Muscle layer of colon (tissue), 2 donors: ENCODE measurements at regions not wholly inside any gene's neighbourhood (a gene's known extent, or its start where the extent isn't known, plus 50 kb on each side); places are given as distances from the start of the nearest gene placed in this dataset.

Experiments
- H3K27ac ChIP-seq: one replicate; pipeline ENCODE4 v1.7.0; 2013; ENCODE audit warnings: low read depth, mild to moderate bottlenecking, low read length, moderate library complexity
- H3K27me3 ChIP-seq, 2 donors: one replicate each; pipeline ENCODE4 v1.7.0; 2013; ENCODE audit warnings: low read length in 2 of 2, mild to moderate bottlenecking in 2 of 2; ENCODE audit not compliant: insufficient read depth in 2 of 2, control insufficient read depth in 1 of 2
- H3K36me3 ChIP-seq: one replicate; pipeline ENCODE4 v1.7.0; 2013; ENCODE audit warnings: mild to moderate bottlenecking, low read length; ENCODE audit not compliant: insufficient read depth
- H3K4me1 ChIP-seq: one replicate; pipeline ENCODE4 v1.7.0; 2013; ENCODE audit warnings: mild to moderate bottlenecking, low read length; ENCODE audit not compliant: insufficient read depth
- H3K4me3 ChIP-seq, 2 donors: one replicate each; pipeline ENCODE4 v1.7.0; 2013; ENCODE audit warnings: low read length in 2 of 2, low read depth in 1 of 2, mild to moderate bottlenecking in 1 of 2, moderate library complexity in 1 of 2
- H3K9ac ChIP-seq: one replicate; pipeline ENCODE4 v1.7.0; 2013; ENCODE audit warnings: low read length
- H3K9me3 ChIP-seq: one replicate; pipeline ENCODE4 v1.7.0; 2013; ENCODE audit warnings: mild to moderate bottlenecking, low read length
- donor health status: abdominal sarcoma.
- donor health status: Adenocarcinoma of cecum.

DNA sequence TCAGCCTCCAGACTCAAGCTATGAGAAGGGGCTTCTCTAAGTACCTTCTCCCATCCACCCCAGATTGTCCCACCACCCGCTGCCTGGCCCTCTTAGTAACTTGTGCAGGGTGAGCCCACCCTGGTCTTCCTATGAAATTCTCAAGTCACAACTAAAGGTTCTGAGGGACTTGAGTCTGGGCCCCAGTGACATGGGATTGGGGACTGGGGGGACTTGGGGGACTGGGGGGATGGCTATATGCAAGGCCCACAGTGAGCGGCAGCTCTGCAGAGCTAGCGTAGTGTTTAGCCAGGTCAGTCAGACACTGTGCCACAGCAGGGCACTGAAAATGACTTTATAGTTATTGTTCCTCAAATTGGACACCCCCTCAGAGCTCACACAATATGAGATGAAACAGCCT, 622.3 kb upstream of the CADM1 start:
- Histone ChIP-seq H3K36me3 (no peaks in the 10 kb centered on the region), H3K4me1 (no peaks in the 10 kb centered on the region), H3K27me3 (no peaks in the 10 kb centered on the region), H3K9ac (no peak overlapping the region), H3K27ac (no peak overlapping the region), H3K9me3 (no peaks in the 10 kb centered on the region), H3K4me3 (no peak overlapping the region)

GRCh38 chr11:116124922-116125714, 620.9 kb upstream of the CADM1 start:
- Histone ChIP-seq H3K27ac (no peak overlapping the region), H3K4me1 (no peaks in the 10 kb centered on the region), H3K9me3 (no peaks in the 10 kb centered on the region), H3K36me3 (no peaks in the 10 kb centered on the region), H3K4me3 (no peak overlapping the region), H3K27me3 (no peaks in the 10 kb centered on the region), H3K9ac (no peak overlapping the region)

DNA sequence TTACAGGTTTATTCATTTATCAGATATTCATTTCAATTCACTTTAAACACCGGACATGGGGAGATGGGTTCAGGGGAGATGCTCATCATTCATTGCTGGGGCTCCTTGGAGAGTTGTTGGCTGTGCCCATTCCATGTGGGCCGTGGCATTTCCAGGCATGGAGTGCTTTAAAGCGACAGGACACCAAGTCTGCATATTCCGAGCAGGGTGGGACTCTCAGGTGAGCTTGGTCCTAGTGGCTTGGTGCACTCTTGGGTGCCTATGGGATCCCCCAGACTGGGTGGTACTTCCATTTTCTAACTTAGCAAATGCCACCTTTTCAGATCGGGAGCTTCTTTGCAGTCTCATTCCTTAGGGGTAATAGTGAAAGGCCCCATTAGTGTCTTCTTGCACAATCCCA, 619.5 kb upstream of the CADM1 start:
- Histone ChIP-seq H3K27ac (no peak overlapping the region), H3K4me3 (no peak overlapping the region), H3K27me3 (no peaks in the 10 kb centered on the region), H3K9me3 (no peaks in the 10 kb centered on the region), H3K36me3 (no peaks in the 10 kb centered on the region), H3K9ac (no peak overlapping the region), H3K4me1 (no peaks in the 10 kb centered on the region)

DNA sequence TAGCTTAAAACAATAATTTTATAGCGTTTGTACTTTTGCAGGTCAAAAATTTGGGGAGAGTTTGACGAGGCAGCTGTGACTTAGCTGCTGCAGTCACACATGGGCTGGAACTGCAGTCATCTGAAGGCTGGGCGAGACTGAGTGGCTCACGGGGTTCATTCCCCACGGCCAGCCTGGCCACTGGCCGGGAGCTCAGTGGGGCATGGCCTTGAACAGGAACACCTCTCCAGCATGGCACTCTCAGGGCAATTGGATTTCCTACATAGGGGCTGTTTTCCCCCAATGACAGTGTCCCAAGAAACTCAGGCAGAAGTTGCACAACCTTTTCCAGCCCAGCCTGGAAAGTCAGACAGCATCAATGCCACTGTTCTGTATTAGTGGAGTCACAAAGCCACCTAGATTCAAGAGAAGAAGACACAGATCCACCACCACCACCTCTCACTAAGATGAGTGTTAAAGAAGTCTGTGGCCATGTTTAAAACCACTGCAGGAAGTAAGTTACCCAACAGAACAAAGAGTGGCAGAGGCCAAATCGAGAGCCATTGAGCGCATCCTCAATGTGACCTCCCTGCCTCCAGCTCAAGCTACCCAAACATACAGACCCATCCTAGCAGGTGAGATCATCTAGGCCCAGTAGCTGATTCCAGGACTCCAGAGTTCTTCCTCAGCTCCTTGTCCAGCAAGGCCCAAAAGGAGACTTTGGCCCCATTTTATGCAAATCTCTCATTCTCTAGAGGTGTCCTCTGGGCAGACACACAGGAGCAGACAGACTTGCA, 618.7 kb upstream of the CADM1 start:
- Histone ChIP-seq H3K9ac (no peak overlapping the region), H3K9me3 (no peaks in the 10 kb centered on the region), H3K27me3 (no peaks in the 10 kb centered on the region), H3K4me1 (no peaks in the 10 kb centered on the region), H3K27ac (no peak overlapping the region), H3K4me3 (no peak overlapping the region), H3K36me3 (no peaks in the 10 kb centered on the region)

- Histone ChIP-seq H3K36me3 (no peaks in the 10 kb centered on the region), H3K27me3 (no peaks in the 10 kb centered on the region), H3K4me1 (no peaks in the 10 kb centered on the region), H3K9ac (no peak overlapping the region), H3K9me3 (no peaks in the 10 kb centered on the region), H3K4me3 (no peak overlapping the region), H3K27ac (no peak overlapping the region)
Measured at GRCh38 chr11:116119158-116119557, 614.9 kb upstream of the CADM1 start.

DNA sequence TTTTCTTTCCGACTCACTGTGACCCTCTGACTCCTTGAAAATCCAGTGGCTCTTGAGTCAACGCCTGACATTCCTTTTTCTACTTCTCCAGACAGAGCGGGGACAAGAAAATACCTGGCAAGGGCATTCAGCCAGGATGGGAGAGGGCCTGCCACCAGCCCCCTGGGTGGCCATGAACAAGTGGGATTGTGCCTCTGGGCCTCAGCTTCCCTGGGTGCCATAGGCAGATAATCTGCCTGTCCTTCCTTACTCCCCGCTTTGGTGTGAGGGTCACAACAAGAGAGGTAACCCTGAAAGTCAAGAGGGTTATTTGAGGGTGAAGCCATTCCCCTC, 613.9 kb upstream of the CADM1 start:
- H3K27me3 ChIP-seq: no peaks in the 10 kb centered on the region
- peaks cover 5% of the 10 kb centered on the region for H3K9me3 ChIP-seq
- no peak overlapping the region for H3K4me3 ChIP-seq
- H3K9ac ChIP-seq: no peak overlapping the region
- no peak overlapping the region for H3K27ac ChIP-seq
- H3K4me1 ChIP-seq: no peaks in the 10 kb centered on the region
- no peaks in the 10 kb centered on the region for H3K36me3 ChIP-seq

DNA sequence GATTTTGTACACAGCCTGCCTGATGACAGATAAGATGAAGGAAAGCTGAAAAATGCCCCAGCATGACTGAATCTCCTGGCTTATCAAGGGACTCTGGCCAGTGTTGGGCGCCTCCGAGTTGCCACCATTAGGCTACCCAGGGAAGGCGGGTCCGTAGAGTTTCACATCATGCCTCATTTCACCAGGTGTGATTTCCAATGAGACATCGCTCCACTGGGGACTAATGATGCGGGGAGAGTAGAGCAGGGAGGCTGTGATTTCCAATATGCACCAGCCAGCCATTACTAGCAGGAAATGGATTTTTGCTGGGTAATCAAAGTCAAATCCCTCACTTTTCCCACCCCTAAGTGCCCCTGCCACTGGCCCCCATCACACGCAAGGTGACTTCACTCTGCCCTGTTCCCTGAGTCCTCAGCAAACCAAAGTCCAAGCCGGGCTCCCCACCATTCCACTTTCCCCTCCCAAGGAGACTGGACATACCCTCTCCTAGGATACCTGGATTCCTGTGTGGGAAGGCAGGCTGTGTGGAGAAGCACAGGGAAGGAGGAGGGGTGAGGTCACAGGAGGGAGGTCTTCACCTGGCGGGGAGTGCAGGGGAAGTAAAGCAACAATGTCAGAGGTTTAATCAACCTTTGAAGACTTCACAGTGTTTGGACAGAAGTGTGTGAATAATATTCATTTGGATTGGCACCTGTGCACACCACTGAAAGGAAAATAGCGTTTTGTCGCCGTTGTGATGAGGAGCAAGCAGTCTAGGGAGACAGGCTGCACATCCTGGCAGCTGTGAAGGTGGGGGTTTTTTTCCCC, 613.3 kb upstream of the CADM1 start:
- Histone ChIP-seq H3K9me3 (peaks cover 5% of the 10 kb centered on the region), H3K27me3 (no peaks in the 10 kb centered on the region), H3K36me3 (no peaks in the 10 kb centered on the region)

DNA sequence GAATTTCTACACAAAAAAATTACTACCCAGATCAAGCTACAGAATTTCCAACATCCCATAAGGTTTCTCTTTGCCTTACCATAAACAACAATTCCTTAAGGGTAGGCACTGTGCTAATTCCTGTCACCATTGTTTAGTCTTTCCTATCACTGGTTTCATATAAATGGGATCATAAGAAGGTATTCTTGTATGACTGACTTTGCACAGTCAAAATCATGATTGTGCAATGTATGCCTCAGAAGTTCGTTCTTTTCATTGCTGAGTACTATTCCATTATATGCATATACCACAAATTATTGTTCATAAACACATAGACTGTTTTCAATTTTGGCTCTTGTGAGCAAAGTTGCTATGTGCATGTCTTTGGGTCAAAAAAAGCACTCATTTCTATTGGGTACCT, 611.6 kb upstream of the CADM1 start:
- H3K9ac ChIP-seq: no peak overlapping the region
- H3K9me3 ChIP-seq: peaks cover 5% of the 10 kb centered on the region
- H3K4me3 ChIP-seq: no peak overlapping the region
- no peak overlapping the region for H3K27ac ChIP-seq
- no peaks in the 10 kb centered on the region for H3K36me3 ChIP-seq
- H3K4me1 ChIP-seq: no peaks in the 10 kb centered on the region
- no peaks in the 10 kb centered on the region for H3K27me3 ChIP-seq

More for the DNA sequence above, 613.3 kb upstream of the CADM1 start:
- Histone ChIP-seq H3K9ac (no peak overlapping the region), H3K4me3 (no peak overlapping the region), H3K27ac (no peak overlapping the region), H3K4me1 (no peaks in the 10 kb centered on the region)

GRCh38 chr11:116114198-116114651, 610.0 kb upstream of the CADM1 start:
- Histone ChIP-seq H3K36me3 (no peaks in the 10 kb centered on the region), H3K27me3 (no peaks in the 10 kb centered on the region), H3K4me1 (no peaks in the 10 kb centered on the region), H3K9me3 (peaks cover 5% of the 10 kb centered on the region), H3K9ac (no peak overlapping the region), H3K4me3 (no peak overlapping the region), H3K27ac (no peak overlapping the region)

DNA sequence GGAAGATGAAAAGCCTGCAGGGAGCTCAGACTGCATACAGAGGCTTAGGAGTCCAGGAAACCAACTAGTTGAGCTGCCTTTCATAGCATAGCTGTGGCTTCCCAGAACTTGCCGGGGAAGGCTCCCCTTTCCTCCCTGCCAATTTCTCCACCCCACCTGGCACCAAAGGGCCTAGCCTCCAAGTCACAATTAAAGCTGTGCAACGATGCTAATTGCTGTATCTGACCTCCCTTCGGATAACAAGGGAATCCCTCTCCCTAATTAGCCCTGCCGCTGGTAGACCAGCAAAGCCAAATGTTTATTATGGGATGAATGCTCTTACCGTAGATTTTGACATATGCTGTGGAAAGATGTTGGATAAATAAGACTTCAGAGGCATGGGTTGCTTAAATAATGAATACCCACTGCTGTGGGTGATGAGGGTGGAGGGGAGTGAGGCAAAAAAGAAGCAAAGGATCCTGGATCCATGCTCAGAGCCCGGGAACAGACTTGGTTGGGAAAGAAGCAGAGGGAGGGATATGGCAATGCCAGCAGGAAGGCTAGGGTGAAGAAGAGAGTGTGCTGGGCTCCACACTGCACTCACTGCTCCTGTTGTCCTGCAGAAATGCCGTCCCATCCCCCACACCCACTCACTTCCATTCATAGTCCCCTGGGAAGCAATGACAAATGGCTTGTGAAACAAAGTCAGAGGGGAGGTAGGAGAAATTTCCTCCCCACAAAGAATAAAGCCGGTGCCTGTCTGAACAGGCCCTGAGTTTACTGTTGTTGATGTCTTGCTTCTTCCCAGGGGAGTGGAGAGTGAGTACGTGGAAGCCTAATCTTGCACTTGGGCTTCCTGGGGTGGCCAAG, 608.1 kb upstream of the CADM1 start:
- Histone ChIP-seq H3K27ac (no peak overlapping the region), H3K4me1 (no peaks in the 10 kb centered on the region), H3K9ac (no peak overlapping the region), H3K4me3 (no peak overlapping the region), H3K9me3 (peaks cover 5% of the 10 kb centered on the region), H3K36me3 (no peaks in the 10 kb centered on the region), H3K27me3 (no peaks in the 10 kb centered on the region)

GRCh38 chr11:116111546-116111945, 607.3 kb upstream of the CADM1 start:
- no peak overlapping the region for H3K9ac ChIP-seq
- no peaks in the 10 kb centered on the region for H3K4me1 ChIP-seq
- H3K36me3 ChIP-seq: no peaks in the 10 kb centered on the region
- no peaks in the 10 kb centered on the region for H3K27me3 ChIP-seq
- H3K4me3 ChIP-seq: no peak overlapping the region
- H3K27ac ChIP-seq: no peak overlapping the region
- peaks cover 5% of the 10 kb centered on the region for H3K9me3 ChIP-seq
